Activated T-helper 17 cell treated with anti-CD3 and anti-CD28 coated beads, Interleukin-2, amount 50 U/mL, for 72 hours (primary cell): ENCODE measurements at regions not wholly inside any gene's neighbourhood (a gene's known extent, or its start where the extent isn't known, plus 50 kb on each side); places are given as distances from the start of the nearest gene placed in this dataset.

ENCODE experiments used
- ATAC-seq: fragments of 150-1000 bp; cut with Tn5 transposase; replicated peaks from 2 replicates; pipeline ENCODE4 v1.10.0; 2021; ENCODE audit warnings: mild to moderate bottlenecking, moderate library complexity
- H3K27ac Mint-ChIP-seq: one replicate; pipeline ENCODE4 v1.8.0; 2022; ENCODE audit warnings: mixed read lengths
- H3K27me3 Mint-ChIP-seq: one replicate; pipeline ENCODE4 v1.8.0; 2022; ENCODE audit warnings: mixed read lengths
- H3K36me3 Mint-ChIP-seq: one replicate; pipeline ENCODE4 v1.8.0; 2022; ENCODE audit warnings: low read depth, mild to moderate bottlenecking, mixed read lengths
- H3K4me1 Mint-ChIP-seq: one replicate; pipeline ENCODE4 v1.8.0; 2022; ENCODE audit warnings: mixed read lengths
- H3K4me3 Mint-ChIP-seq: one replicate; pipeline ENCODE4 v1.8.0; 2022; ENCODE audit warnings: mild to moderate bottlenecking, mixed read lengths
- H3K9me3 Mint-ChIP-seq: one replicate; pipeline ENCODE4 v1.8.0; 2022; ENCODE audit warnings: mixed read lengths

GRCh38 chr6:113622254-113622653 lies 234.9 kb upstream of the MARCKS start:
- Mint-ChIP-seq H3K4me3 (no peak overlapping the region), H3K27me3 (peaks cover 11% of the 10 kb centered on the region)

DNA sequence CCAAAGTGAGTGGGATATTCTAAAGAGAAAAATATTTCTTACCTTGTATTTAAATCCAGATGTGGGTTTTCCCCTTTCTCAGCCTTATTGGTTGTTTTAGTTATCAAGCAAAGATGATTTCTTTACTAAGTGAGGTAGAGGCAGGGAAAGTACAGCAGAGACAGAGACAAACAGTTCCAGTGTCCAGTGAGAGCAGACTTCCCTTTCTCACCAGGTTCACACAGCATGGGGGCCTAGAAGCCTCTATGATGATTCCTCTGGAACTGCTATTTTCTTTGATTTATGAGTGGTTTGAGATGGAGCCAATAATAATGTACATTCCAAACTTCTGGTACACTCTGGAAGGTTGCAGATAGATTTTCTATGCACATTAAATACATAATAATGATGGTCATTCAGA lies 234.0 kb upstream of the MARCKS start:
- Mint-ChIP-seq H3K36me3 (no peaks in the 10 kb centered on the region), H3K4me3 (no peak overlapping the region), H3K4me1 (peaks cover 5% of the 10 kb centered on the region), H3K27me3 (peaks cover 9% of the 10 kb centered on the region), H3K9me3 (no peaks in the 10 kb centered on the region), H3K27ac (no peak overlapping the region)
- no peak for ATAC-seq

More at GRCh38 chr6:113622254-113622653, 234.9 kb upstream of the MARCKS start:
- ATAC-seq: no peak
- Mint-ChIP-seq H3K4me1 (peaks cover 5% of the 10 kb centered on the region), H3K27ac (no peak overlapping the region), H3K9me3 (no peaks in the 10 kb centered on the region), H3K36me3 (no peaks in the 10 kb centered on the region)

DNA sequence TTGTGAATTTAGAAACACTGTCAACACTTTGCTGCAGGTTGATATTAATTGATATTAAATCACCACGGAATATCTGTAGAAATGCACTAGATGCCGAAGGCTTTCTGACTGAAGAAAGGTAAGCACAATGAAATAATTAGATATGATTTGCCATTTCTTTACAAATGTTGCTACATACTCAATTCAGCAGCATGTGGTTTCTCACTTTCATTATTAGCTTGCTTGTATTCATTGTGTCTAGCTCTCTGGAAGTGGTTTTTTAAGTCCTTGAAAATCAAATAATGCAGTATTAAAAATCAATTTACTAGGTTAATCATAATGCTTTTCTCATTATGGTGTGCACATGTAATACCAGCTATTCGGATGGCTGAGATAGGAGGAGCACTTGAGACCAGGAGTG lies 231.3 kb upstream of the MARCKS start:
- Mint-ChIP-seq H3K9me3 (no peaks in the 10 kb centered on the region), H3K36me3 (no peaks in the 10 kb centered on the region), H3K4me1 (peaks cover 16% of the 10 kb centered on the region), H3K4me3 (peak overlapping the region; percentile 11), H3K27me3 (no peaks in the 10 kb centered on the region), H3K27ac (no peak overlapping the region)
- peak; percentile 41 for ATAC-seq

DNA sequence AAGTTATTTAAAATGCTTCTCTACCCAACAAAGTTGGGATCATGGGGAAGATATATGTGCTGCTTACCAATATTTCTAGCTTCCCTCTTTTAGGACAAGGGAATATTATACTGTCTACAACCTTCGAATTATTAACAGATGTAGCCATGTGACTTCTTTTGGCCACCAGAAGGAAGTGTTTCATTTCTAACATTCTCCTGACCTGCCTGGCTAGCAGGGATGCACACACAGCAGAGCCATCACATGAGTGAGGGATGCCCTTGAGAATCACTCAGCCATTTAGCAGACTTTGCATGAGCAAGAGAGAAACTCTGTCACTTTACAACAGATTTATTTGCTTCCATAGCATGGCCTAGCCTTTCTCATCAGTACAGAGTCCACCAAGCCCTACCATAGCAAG lies 230.7 kb upstream of the MARCKS start:
- no peak overlapping the region for H3K27ac Mint-ChIP-seq
- H3K27me3 Mint-ChIP-seq: no peaks in the 10 kb centered on the region
- no peak overlapping the region for H3K4me3 Mint-ChIP-seq
- no peaks in the 10 kb centered on the region for H3K9me3 Mint-ChIP-seq
- no peaks in the 10 kb centered on the region for H3K36me3 Mint-ChIP-seq
- ATAC-seq: no peak
- peaks cover 22% of the 10 kb centered on the region for H3K4me1 Mint-ChIP-seq

GRCh38 chr6:113627480-113627879 lies 229.7 kb upstream of the MARCKS start:
- H3K4me3 Mint-ChIP-seq: no peak overlapping the region
- peaks cover 30% of the 10 kb centered on the region for H3K4me1 Mint-ChIP-seq
- ATAC-seq: no peak
- H3K9me3 Mint-ChIP-seq: no peaks in the 10 kb centered on the region
- no peaks in the 10 kb centered on the region for H3K27me3 Mint-ChIP-seq
- H3K27ac Mint-ChIP-seq: peak overlapping the region; percentile 9
- H3K36me3 Mint-ChIP-seq: no peaks in the 10 kb centered on the region

GRCh38 chr6:113629256-113629655 lies 227.9 kb upstream of the MARCKS start:
- no peak overlapping the region for H3K4me3 Mint-ChIP-seq
- H3K9me3 Mint-ChIP-seq: no peaks in the 10 kb centered on the region
- ATAC-seq: no peak
- peak overlapping the region; percentile 39 for H3K27ac Mint-ChIP-seq
- H3K4me1 Mint-ChIP-seq: peaks cover 34% of the 10 kb centered on the region
- no peaks in the 10 kb centered on the region for H3K27me3 Mint-ChIP-seq
- no peaks in the 10 kb centered on the region for H3K36me3 Mint-ChIP-seq

GRCh38 chr6:113629975-113630737 lies 227.0 kb upstream of the MARCKS start:
- Mint-ChIP-seq H3K27me3 (no peaks in the 10 kb centered on the region), H3K27ac (peak overlapping the region; percentile 82), H3K36me3 (no peaks in the 10 kb centered on the region), H3K4me3 (peak overlapping the region; percentile 64), H3K4me1 (peaks cover 42% of the 10 kb centered on the region), H3K9me3 (no peaks in the 10 kb centered on the region)
- no peak for ATAC-seq

- peak overlapping the region; percentile 82 for H3K27ac Mint-ChIP-seq
- no peaks in the 10 kb centered on the region for H3K9me3 Mint-ChIP-seq
- H3K27me3 Mint-ChIP-seq: no peaks in the 10 kb centered on the region
- peaks cover 42% of the 10 kb centered on the region for H3K4me1 Mint-ChIP-seq
- H3K4me3 Mint-ChIP-seq: peak overlapping the region; percentile 64
- peak; percentile 73 for ATAC-seq
- H3K36me3 Mint-ChIP-seq: no peaks in the 10 kb centered on the region
Observed at GRCh38 chr6:113630738-113631535, 226.2 kb upstream of the MARCKS start.

- Mint-ChIP-seq H3K4me3 (peak overlapping the region; percentile 64), H3K9me3 (no peaks in the 10 kb centered on the region), H3K4me1 (peaks cover 40% of the 10 kb centered on the region), H3K27me3 (no peaks in the 10 kb centered on the region), H3K36me3 (no peaks in the 10 kb centered on the region), H3K27ac (peak overlapping the region; percentile 82)
- no peak for ATAC-seq
Observed at GRCh38 chr6:113631666-113632065, 225.5 kb upstream of the MARCKS start.

DNA sequence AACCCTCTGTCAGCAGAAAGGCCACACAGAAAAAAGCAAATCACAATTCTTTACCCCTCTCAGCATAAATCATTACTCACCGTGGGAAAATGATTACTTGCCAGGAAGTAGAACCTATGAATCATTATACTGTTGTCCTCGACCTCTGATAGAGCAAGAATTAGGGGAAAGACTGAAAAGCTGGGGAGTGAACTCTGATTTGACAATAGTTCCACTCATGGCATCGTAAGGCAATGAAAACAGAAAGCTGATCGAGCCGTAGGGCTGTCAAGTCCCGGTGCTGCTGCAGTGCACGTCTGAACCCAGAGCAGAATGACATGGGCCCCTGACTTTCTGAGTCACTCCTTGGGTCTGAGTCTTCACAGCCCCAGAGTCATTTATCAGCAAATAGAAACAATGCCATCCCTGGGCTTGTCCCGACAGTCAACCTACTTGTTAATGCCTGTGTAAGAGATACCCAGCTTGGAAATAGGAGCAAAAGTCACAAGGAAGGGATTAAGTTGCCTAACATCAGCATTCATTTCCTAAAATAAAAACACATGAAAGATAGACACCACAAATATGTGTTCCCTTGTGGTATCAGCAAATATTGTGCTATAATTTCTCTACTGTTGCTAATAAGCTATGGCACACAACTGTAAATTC lies 224.8 kb upstream of the MARCKS start:
- Mint-ChIP-seq H3K36me3 (no peaks in the 10 kb centered on the region), H3K4me3 (peak overlapping the region; percentile 64), H3K27ac (peak overlapping the region; percentile 82), H3K27me3 (no peaks in the 10 kb centered on the region), H3K9me3 (no peaks in the 10 kb centered on the region), H3K4me1 (peaks cover 40% of the 10 kb centered on the region)
- ATAC-seq: peak; percentile 83

GRCh38 chr6:113633638-113634037 lies 223.5 kb upstream of the MARCKS start:
- Mint-ChIP-seq H3K27me3 (no peaks in the 10 kb centered on the region), H3K9me3 (no peaks in the 10 kb centered on the region), H3K4me1 (peaks cover 40% of the 10 kb centered on the region), H3K27ac (no peak overlapping the region), H3K36me3 (no peaks in the 10 kb centered on the region), H3K4me3 (no peak overlapping the region)
- no peak for ATAC-seq

DNA sequence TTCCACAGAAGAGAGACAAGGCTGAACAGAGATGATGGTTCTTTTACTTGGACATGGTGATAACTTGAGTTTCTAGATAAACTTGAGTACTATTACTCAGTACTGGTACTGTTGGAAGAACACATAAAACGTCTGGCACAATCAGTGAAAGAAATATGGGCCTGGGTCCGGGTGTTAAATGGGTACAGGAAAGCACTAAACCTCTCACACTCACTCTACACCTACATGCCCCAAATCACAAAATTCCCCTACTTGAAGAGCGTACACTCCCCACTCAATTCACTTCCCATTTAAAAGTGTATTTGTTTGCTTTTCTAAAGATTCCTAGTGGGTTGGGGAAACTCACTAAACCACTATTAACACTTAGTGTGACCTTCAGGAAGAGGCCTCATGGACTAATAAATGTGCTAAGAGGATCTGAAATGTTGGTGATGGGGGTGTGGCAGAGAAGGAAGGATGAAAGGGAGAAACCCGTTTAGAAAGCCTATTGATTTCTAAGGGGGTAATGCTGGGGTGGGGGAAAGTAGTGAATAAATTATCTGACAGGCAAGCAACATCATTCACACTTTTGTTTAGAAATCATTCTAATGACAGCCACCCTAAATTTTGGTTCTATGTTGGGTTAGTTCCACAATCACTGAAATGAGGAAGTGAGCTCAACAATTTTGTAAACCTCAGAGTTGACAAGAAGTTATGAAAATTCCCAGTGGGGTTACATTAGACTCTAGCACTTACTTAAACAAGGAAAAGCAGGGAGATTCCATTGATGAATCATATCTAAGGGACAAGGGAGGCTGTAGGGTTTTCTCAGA lies 222.6 kb upstream of the MARCKS start:
- no peak for ATAC-seq

GRCh38 chr6:113635222-113635986 lies 221.7 kb upstream of the MARCKS start:
- peak overlapping the region; percentile 2 for H3K27ac Mint-ChIP-seq
- no peaks in the 10 kb centered on the region for H3K9me3 Mint-ChIP-seq
- peaks cover 33% of the 10 kb centered on the region for H3K4me1 Mint-ChIP-seq
- no peaks in the 10 kb centered on the region for H3K27me3 Mint-ChIP-seq
- H3K4me3 Mint-ChIP-seq: no peak overlapping the region
- H3K36me3 Mint-ChIP-seq: no peaks in the 10 kb centered on the region
- no peak for ATAC-seq

More for the DNA sequence above, 222.6 kb upstream of the MARCKS start:
- no peaks in the 10 kb centered on the region for H3K36me3 Mint-ChIP-seq
- peaks cover 38% of the 10 kb centered on the region for H3K4me1 Mint-ChIP-seq
- H3K9me3 Mint-ChIP-seq: no peaks in the 10 kb centered on the region
- H3K27me3 Mint-ChIP-seq: no peaks in the 10 kb centered on the region
- H3K4me3 Mint-ChIP-seq: no peak overlapping the region
- peak overlapping the region; percentile 2 for H3K27ac Mint-ChIP-seq
